Type B pancreatic cell (in vitro differentiated cells): ENCODE measurements at regions not wholly inside any gene's neighbourhood (a gene's known extent, or its start where the extent isn't known, plus 50 kb on each side); places are given as distances from the start of the nearest gene placed in this dataset.

Source experiments
- DNase-seq: peaks from one replicate; pipeline ENCODE4 v3.0.0; 2021; ENCODE audit warnings: mixed read lengths; ENCODE audit not compliant: unreplicated experiment; ENCODE audit errors: extremely low spot score
- H3K27ac Mint-ChIP-seq: 2 replicates; pipeline ENCODE4 v1.8.0; 2021; ENCODE audit warnings: mild to moderate bottlenecking, mixed read lengths
- H3K27me3 Mint-ChIP-seq: 2 replicates; pipeline ENCODE4 v1.8.0; 2021; ENCODE audit warnings: mixed read lengths
- H3K36me3 Mint-ChIP-seq: 2 replicates; pipeline ENCODE4 v1.8.0; 2021; ENCODE audit warnings: mixed read lengths
- H3K4me1 Mint-ChIP-seq: one replicate; pipeline ENCODE4 v1.8.0; 2021; ENCODE audit warnings: mixed read lengths; ENCODE audit not compliant: unreplicated experiment
- H3K4me3 Mint-ChIP-seq: 2 replicates; pipeline ENCODE4 v1.8.0; 2021; ENCODE audit warnings: mild to moderate bottlenecking, mixed read lengths
- H3K9me3 Mint-ChIP-seq: 2 replicates; pipeline ENCODE4 v1.8.0; 2021; ENCODE audit warnings: mixed read lengths
- CTCF ChIP-seq: fragments of 200-600 bp; sonication (generic); conservative IDR thresholded peaks from 2 replicates; pipeline ENCODE4 v1.5.0; 2021; ENCODE audit warnings: antibody characterized with exemption, mild to moderate bottlenecking

GRCh38 chr5:38112938-38113337 lies 145.4 kb upstream of the EGFLAM start:
- H3K4me3 Mint-ChIP-seq, result no peak overlapping the region
- no peaks in the 10 kb centered on the region for H3K36me3 Mint-ChIP-seq
- TF ChIP-seq CTCF, result no peak
- no peak for DNase-seq
- H3K27ac Mint-ChIP-seq, result no peak overlapping the region
- H3K4me1 Mint-ChIP-seq, result peaks cover 4% of the 10 kb centered on the region
- no peaks in the 10 kb centered on the region for H3K27me3 Mint-ChIP-seq
- no peaks in the 10 kb centered on the region for H3K9me3 Mint-ChIP-seq

- no peaks in the 10 kb centered on the region for H3K9me3 Mint-ChIP-seq
- no peak overlapping the region for H3K27ac Mint-ChIP-seq
- no peaks in the 10 kb centered on the region for H3K4me1 Mint-ChIP-seq
- H3K27me3 Mint-ChIP-seq, result no peaks in the 10 kb centered on the region
- no peak for TF ChIP-seq CTCF
- no peak for DNase-seq
- H3K4me3 Mint-ChIP-seq, result no peak overlapping the region
- H3K36me3 Mint-ChIP-seq, result no peaks in the 10 kb centered on the region
These were observed 148.2 kb upstream of the EGFLAM start for GRCh38 chr5:38110130-38110529.

- Mint-ChIP-seq H3K4me1 (peaks cover 8% of the 10 kb centered on the region), H3K4me3 (no peak overlapping the region), H3K36me3 (no peaks in the 10 kb centered on the region), H3K27ac (no peak overlapping the region), H3K27me3 (no peaks in the 10 kb centered on the region), H3K9me3 (no peaks in the 10 kb centered on the region)
- TF ChIP-seq CTCF, result no peak
- no peak for DNase-seq
These were observed 151.3 kb upstream of the EGFLAM start for GRCh38 chr5:38107096-38107495.

GRCh38 chr5:38105801-38106200 lies 152.6 kb upstream of the EGFLAM start:
- Mint-ChIP-seq H3K27ac (no peak overlapping the region), H3K27me3 (no peaks in the 10 kb centered on the region), H3K36me3 (no peaks in the 10 kb centered on the region), H3K4me1 (peaks cover 11% of the 10 kb centered on the region), H3K9me3 (no peaks in the 10 kb centered on the region), H3K4me3 (no peak overlapping the region)
- no peak for DNase-seq
- TF ChIP-seq CTCF, result no peak

- H3K9me3 Mint-ChIP-seq, result no peaks in the 10 kb centered on the region
- no peak for DNase-seq
- TF ChIP-seq CTCF, result no peak
- H3K27me3 Mint-ChIP-seq, result no peaks in the 10 kb centered on the region
- H3K27ac Mint-ChIP-seq, result peak overlapping the region; percentile 34
- no peak overlapping the region for H3K4me3 Mint-ChIP-seq
- peaks cover 12% of the 10 kb centered on the region for H3K4me1 Mint-ChIP-seq
- no peaks in the 10 kb centered on the region for H3K36me3 Mint-ChIP-seq
These were observed 153.2 kb upstream of the EGFLAM start for GRCh38 chr5:38105231-38105570.

GRCh38 chr5:38104497-38105230 lies 153.7 kb upstream of the EGFLAM start:
- TF ChIP-seq CTCF, result no peak
- no peaks in the 10 kb centered on the region for H3K36me3 Mint-ChIP-seq
- H3K4me1 Mint-ChIP-seq, result peaks cover 12% of the 10 kb centered on the region
- DNase-seq, result no peak
- no peaks in the 10 kb centered on the region for H3K27me3 Mint-ChIP-seq
- H3K9me3 Mint-ChIP-seq, result no peaks in the 10 kb centered on the region
- H3K27ac Mint-ChIP-seq, result peak overlapping the region; percentile 34
- peak overlapping the region; percentile 44 for H3K4me3 Mint-ChIP-seq
